K562 (cell line): ENCODE measurements at regions not wholly inside any gene's neighbourhood (a gene's known extent, or its start where the extent isn't known, plus 50 kb on each side); places are given as distances from the start of the nearest gene placed in this dataset.
A peak's percentile ranks its signal among the peaks of the same experiment; 100 is the strongest.
"Not testable (repeated sequence)": the region's sequence is repeated elsewhere in the genome, so short reads cannot be mapped to it uniquely, and the experiment has no call there.

Experiments used
- ATAC-seq: fragments of 200-7000 bp; cut with Tn5 transposase; 3 replicates; pipeline ENCODE4 v1.9.1; 2020; ENCODE audit warnings: moderate library complexity
- BruUV-seq: library from RNA; stranded (reverse); fragments of 400-500 nt; replicated peaks from 2 replicates; lab custom pipeline; 2021; lab: Mats Ljungman, UMichigan
- CTCF ChIA-PET: fragments of 300-600 bp; formaldehyde crosslinking; extraction: SDS; loops from one replicate; lab custom pipeline; 2021; ENCODE audit warnings: low intra/inter-chr PET ratio; lab: Yijun Ruan, JAX
- POLR2A ChIA-PET: fragments of 300-600, 350-650 bp; sonication (Branson Sonifier 250); formaldehyde crosslinking; extraction: SDS; loops from one replicate; lab custom pipeline; 2021; ENCODE audit warnings: antibody characterized with exemption, inconsistent platforms; lab: Yijun Ruan, JAX
- DNase-seq, 4 experiments: peaks; one replicate each; pipeline versions ENCODE4 v3.0.0 to v3.0.0-alpha.2; 2011 to 2018; ENCODE audit warnings: low spot score in 3 of 4, mixed read lengths in 3 of 4; ENCODE audit errors: extremely low read depth in 1 of 4
- FAIRE-seq: peaks from 2 replicates; lab custom pipeline; 2011; peaks lifted over from hg19 to GRCh38; lab: Jason Lieb, UNC
- H2AFZ ChIP-seq: 2 replicates; pipeline ENCODE4 v1.6.0; 2011; ENCODE audit warnings: low read depth, low read length, control low read depth, inconsistent platforms
- H3K27ac ChIP-seq: fragments of 200-600 bp; 3 replicates; pipeline ENCODE4 v1.8.0; 2011; ENCODE audit warnings: low read depth, mild to moderate bottlenecking, control low read depth, inconsistent platforms, low read length, moderate library complexity, mixed read lengths; ENCODE audit errors: extremely low read depth
- H3K27me3 ChIP-seq, 2 experiments: fragments of 300-600 bp in 1 of 2; 2 replicates in 1 of 2; 3 replicates in 1 of 2; pipeline versions ENCODE4 v1.6.0 to v1.8.0; 2011; ENCODE audit warnings: inconsistent platforms in 2 of 2, low read length in 2 of 2, mild to moderate bottlenecking in 1 of 2, mixed read lengths in 1 of 2, moderate library complexity in 1 of 2; ENCODE audit not compliant: control insufficient read depth in 2 of 2, insufficient read depth in 2 of 2
- H3K36me3 ChIP-seq: fragments of 300-600 bp; 3 replicates; pipeline ENCODE4 v1.8.0; 2011; ENCODE audit warnings: mild to moderate bottlenecking, low read length, inconsistent platforms; ENCODE audit not compliant: control insufficient read depth, insufficient read depth
- H3K4me1 ChIP-seq, 2 experiments: fragments of 200-600 bp in 1 of 2; replicated peaks in 1 of 2; 2 replicates in 1 of 2; 3 replicates in 1 of 2; pipeline versions ENCODE4 v1.5.1 to v1.8.0; 2011; ENCODE audit warnings: inconsistent platforms in 2 of 2, low read length in 2 of 2, mild to moderate bottlenecking in 1 of 2, mixed read lengths in 1 of 2, moderate library complexity in 1 of 2; ENCODE audit not compliant: control insufficient read depth in 2 of 2, insufficient read depth in 2 of 2
- H3K4me2 ChIP-seq: 2 replicates; pipeline ENCODE4 v1.6.1; 2011; ENCODE audit warnings: low read length, control low read depth, inconsistent platforms, mixed read lengths; ENCODE audit not compliant: insufficient read depth
- H3K4me3 ChIP-seq: fragments of 200-600 bp; sonication (generic), shearing (Covaris generic); 2 replicates; pipeline ENCODE4 v1.5.1; 2016; ENCODE audit warnings: control low read depth, inconsistent platforms
- H3K79me2 ChIP-seq: fragments of 200-600 bp; 3 replicates; pipeline ENCODE4 v1.8.0; 2011; ENCODE audit warnings: low read length, inconsistent platforms; ENCODE audit not compliant: control insufficient read depth, insufficient read depth
- H3K9ac ChIP-seq, 2 experiments: 2 replicates each; pipeline versions ENCODE4 v1.6.0 to v1.6.1; 2011; ENCODE audit warnings: low read depth in 2 of 2, low read length in 2 of 2, control low read depth in 1 of 2, inconsistent platforms in 1 of 2, mild to moderate bottlenecking in 1 of 2, mixed read lengths in 1 of 2; ENCODE audit not compliant: insufficient read depth in 1 of 2
- H3K9me1 ChIP-seq: one replicate; pipeline ENCODE4 v1.6.0; 2011; ENCODE audit warnings: inconsistent platforms, mild to moderate bottlenecking, low read length, moderate library complexity; ENCODE audit not compliant: control insufficient read depth, insufficient read depth
- H3K9me3 ChIP-seq: replicated peaks from 2 replicates; pipeline ENCODE4 v1.5.1; 2011; ENCODE audit warnings: low read depth, low read length, inconsistent platforms; ENCODE audit not compliant: control insufficient read depth, insufficient read depth
- H4K20me1 ChIP-seq: replicated peaks from 2 replicates; pipeline ENCODE4 v1.6.1; 2011; ENCODE audit warnings: low read length, inconsistent platforms, mixed read lengths; ENCODE audit not compliant: control insufficient read depth, insufficient read depth
- WGBS: fragments of 100-300 bp; shearing (Covaris generic); methylation state at CpG from one replicate; pipeline ENCODE4 v1.1.6; 2016; ENCODE audit warnings: low coverage, mixed read lengths; ENCODE audit not compliant: insufficient coverage; ENCODE audit errors: missing lambda C conversion rate; 5-methylcytosine and 5-hydroxymethylcytosine counted together
- in situ Hi-C: fragments of 300-500 bp; cut with MboI; formaldehyde crosslinking; loops from 4 replicates; pipeline ENCODE4 v1.15.0; 2018; ENCODE audit warnings: inconsistent platforms, mixed read lengths
- intact Hi-C: fragments of 100-400 bp; cut with micrococcal nuclease; formaldehyde crosslinking; loops from 2 replicates; pipeline ENCODE4 v1.14.2; 2022
- TF ChIP-seq, protein P1 (sequence below): sonication (generic); formaldehyde crosslinking; IDR thresholded peaks from 2 replicates; pipeline ENCODE4 v1.9.0; 2022; ENCODE audit warnings: mild to moderate bottlenecking, missing genetic modification reagents
- TF ChIP-seq, protein P2 (sequence below): sonication (generic); formaldehyde crosslinking; IDR thresholded peaks from 2 replicates; pipeline ENCODE4 v1.5.0; 2020; ENCODE audit warnings: missing genetic modification reagents

DNA sequence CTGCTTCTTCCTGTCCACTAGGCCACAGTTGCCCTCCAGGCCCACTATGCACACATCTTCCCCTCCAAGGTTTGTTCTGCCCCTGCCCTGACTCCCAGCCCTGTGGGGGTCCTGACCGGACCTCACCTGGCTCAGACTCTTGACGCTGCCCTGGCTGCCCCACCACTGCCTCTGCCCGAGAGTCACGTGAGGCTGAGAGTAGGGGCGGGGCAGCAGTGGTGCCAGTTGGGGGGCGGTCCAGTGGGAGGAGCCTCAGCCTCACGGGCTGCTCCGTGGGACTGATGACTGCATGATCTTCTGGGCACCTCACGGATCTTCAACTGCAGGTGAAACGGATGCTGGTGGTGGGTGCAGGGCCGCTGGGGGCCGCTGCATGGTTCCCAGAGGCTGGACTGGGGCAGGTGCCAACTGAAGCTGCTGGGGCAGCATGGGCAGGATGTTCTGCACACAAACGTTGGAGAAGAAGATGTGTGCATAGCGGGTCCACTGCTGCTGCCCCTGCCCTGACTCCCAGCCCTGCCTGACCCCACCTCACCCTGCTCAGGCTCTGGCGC, 77.6 kb downstream of the HHIPL2 start:
- POLR2A ChIA-PET, DNase-seq, H3K79me2 ChIP-seq, H3K4me3 ChIP-seq, H3K4me2 ChIP-seq, H2AFZ ChIP-seq, H3K9me1 ChIP-seq, H3K27me3 ChIP-seq, intact Hi-C loops, CTCF ChIA-PET, H4K20me1 ChIP-seq, H3K27ac ChIP-seq, H3K36me3 ChIP-seq, FAIRE-seq, H3K9me3 ChIP-seq, H3K9ac ChIP-seq, ATAC-seq, BruUV-seq, in situ Hi-C loops: not testable (repeated sequence)
- peaks cover 8 to 10% of the 10 kb centered on the region in 2 experiments for H3K4me1 ChIP-seq
- 44% methylated on average over 6 of the region's 15 CpGs for WGBS
- TF ChIP-seq, protein P1, sequence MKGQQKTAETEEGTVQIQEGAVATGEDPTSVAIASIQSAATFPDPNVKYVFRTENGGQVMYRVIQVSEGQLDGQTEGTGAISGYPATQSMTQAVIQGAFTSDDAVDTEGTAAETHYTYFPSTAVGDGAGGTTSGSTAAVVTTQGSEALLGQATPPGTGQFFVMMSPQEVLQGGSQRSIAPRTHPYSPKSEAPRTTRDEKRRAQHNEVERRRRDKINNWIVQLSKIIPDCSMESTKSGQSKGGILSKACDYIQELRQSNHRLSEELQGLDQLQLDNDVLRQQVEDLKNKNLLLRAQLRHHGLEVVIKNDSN (CRISPR knock-in tag): peak; percentile 67
- TF ChIP-seq, protein P2, sequence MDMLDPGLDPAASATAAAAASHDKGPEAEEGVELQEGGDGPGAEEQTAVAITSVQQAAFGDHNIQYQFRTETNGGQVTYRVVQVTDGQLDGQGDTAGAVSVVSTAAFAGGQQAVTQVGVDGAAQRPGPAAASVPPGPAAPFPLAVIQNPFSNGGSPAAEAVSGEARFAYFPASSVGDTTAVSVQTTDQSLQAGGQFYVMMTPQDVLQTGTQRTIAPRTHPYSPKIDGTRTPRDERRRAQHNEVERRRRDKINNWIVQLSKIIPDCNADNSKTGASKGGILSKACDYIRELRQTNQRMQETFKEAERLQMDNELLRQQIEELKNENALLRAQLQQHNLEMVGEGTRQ (CRISPR knock-in tag): peak; percentile 72
